HepG2 (cell line): ENCODE measurements at regions not wholly inside any gene's neighbourhood (a gene's known extent, or its start where the extent isn't known, plus 50 kb on each side); places are given as distances from the start of the nearest gene placed in this dataset.

Source experiments
- ATAC-seq: fragments of 200-7000 bp; cut with Tn5 transposase; 3 replicates; pipeline ENCODE4 v1.9.1; 2020; ENCODE audit warnings: mild to moderate bottlenecking, moderate library complexity
- BruUV-seq: library from RNA; stranded (reverse); fragments of 400-500 nt; replicated peaks from 2 replicates; lab custom pipeline; 2021; lab: Mats Ljungman, UMichigan
- CTCF ChIA-PET: fragments of 300-600 bp; formaldehyde crosslinking; extraction: SDS; loops from one replicate; lab custom pipeline; 2021; ENCODE audit warnings: low total read pairs, inconsistent platforms, low intra/inter-chr PET ratio; lab: Yijun Ruan, JAX
- POLR2A ChIA-PET: fragments of 350-600 bp; sonication (Branson Sonifier 250); formaldehyde crosslinking; loops from one replicate; lab custom pipeline; 2020; ENCODE audit warnings: antibody characterized with exemption, inconsistent platforms; lab: Yijun Ruan, JAX
- DNase-seq: peaks from one replicate; pipeline ENCODE4 v3.0.0-alpha.2; 2015; ENCODE audit warnings: low spot score
- FAIRE-seq: peaks from 3 replicates; lab custom pipeline; 2011; peaks lifted over from hg19 to GRCh38; lab: Jason Lieb, UNC
- H2AFZ ChIP-seq: one replicate; pipeline ENCODE4 v1.6.1; 2011; ENCODE audit warnings: low read length, inconsistent platforms
- H3K27ac ChIP-seq: fragments of 300-600 bp; 3 replicates; pipeline ENCODE4 v1.8.0; 2011; ENCODE audit warnings: mixed run types, mild to moderate bottlenecking, mixed read lengths, low read length, inconsistent platforms; ENCODE audit not compliant: insufficient read depth; ENCODE audit errors: extremely low read length
- H3K27me3 ChIP-seq, 2 experiments: fragments of 200-600 bp in 1 of 2; 2 replicates in 1 of 2; 3 replicates in 1 of 2; pipeline versions ENCODE4 v1.6.0 to v1.8.0; 2011; ENCODE audit warnings: low read length in 2 of 2, mild to moderate bottlenecking in 2 of 2, moderate library complexity in 2 of 2, inconsistent platforms in 1 of 2; ENCODE audit not compliant: insufficient read depth in 2 of 2, control insufficient read depth in 1 of 2
- H3K36me3 ChIP-seq, 2 experiments: fragments of 200-600 bp in 1 of 2; replicated peaks in 1 of 2; 2 replicates in 1 of 2; 3 replicates in 1 of 2; pipeline versions ENCODE4 v1.5.1 to v1.8.0; 2011; ENCODE audit warnings: low read length in 2 of 2, inconsistent platforms in 1 of 2; ENCODE audit not compliant: insufficient read depth in 2 of 2, control insufficient read depth in 1 of 2
- H3K4me1 ChIP-seq: 2 replicates; pipeline ENCODE4 v1.5.1; 2012; ENCODE audit warnings: low read length, inconsistent platforms; ENCODE audit not compliant: insufficient read depth
- H3K4me2 ChIP-seq: 2 replicates; pipeline ENCODE4 v1.6.0; 2011; ENCODE audit warnings: low read depth, low read length, inconsistent platforms
- H3K4me3 ChIP-seq, 3 experiments: fragments of 200-600 bp in 1 of 3; sonication (generic), shearing (Covaris generic) in 1 of 3; replicated peaks in 1 of 3; 2 replicates each; pipeline ENCODE4 v1.5.1; 2011 to 2016; ENCODE audit warnings: low read length in 3 of 3, inconsistent platforms in 2 of 3, low read depth in 2 of 3, mild to moderate bottlenecking in 2 of 3, control low read depth in 1 of 3, mixed read lengths in 1 of 3; ENCODE audit not compliant: insufficient read depth in 1 of 3
- H3K79me2 ChIP-seq: one replicate; pipeline ENCODE4 v1.6.1; 2011; ENCODE audit warnings: low read length, inconsistent platforms; ENCODE audit not compliant: insufficient read depth
- H3K9ac ChIP-seq: 2 replicates; pipeline ENCODE4 v1.6.0; 2011; ENCODE audit warnings: mild to moderate bottlenecking, low read depth, low read length, inconsistent platforms; ENCODE audit not compliant: insufficient read depth
- H3K9me3 ChIP-seq: 2 replicates; pipeline ENCODE4 v1.5.1; 2012; ENCODE audit warnings: mild to moderate bottlenecking, low read length
- H4K20me1 ChIP-seq: 2 replicates; pipeline ENCODE4 v1.6.0; 2011; ENCODE audit warnings: inconsistent platforms, mild to moderate bottlenecking, low read length, moderate library complexity; ENCODE audit not compliant: insufficient read depth
- PHF5A ChIP-seq: IDR thresholded peaks from one replicate; pipeline ENCODE4 v1.6.1; 2018; ENCODE audit warnings: low read depth, missing genetic modification reagents; ENCODE audit not compliant: unreplicated experiment
- RAD21 ChIP-seq: fragments of 450-650 bp; formaldehyde crosslinking; IDR thresholded peaks from 2 replicates; pipeline ENCODE4 v1.5.0; 2020; ENCODE audit warnings: mild to moderate bottlenecking
- SMC3 ChIP-seq: IDR thresholded peaks from 2 replicates; pipeline ENCODE4 v1.6.1; 2011; ENCODE audit warnings: low read length, improper control_type of control experiment
- STAG1 ChIP-seq: sonication (generic); formaldehyde crosslinking; IDR thresholded peaks from 2 replicates; pipeline ENCODE4 v1.4.0; 2020; ENCODE audit warnings: missing genetic modification reagents
- ZFP36L1 ChIP-seq: sonication (generic); formaldehyde crosslinking; IDR thresholded peaks from 2 replicates; pipeline ENCODE4 v1.8.0; 2022; ENCODE audit warnings: mild to moderate bottlenecking, missing genetic modification reagents, moderate library complexity
- ZNF598 ChIP-seq: sonication (generic); formaldehyde crosslinking; IDR thresholded peaks from 2 replicates; pipeline ENCODE4 v1.5.1; 2020; ENCODE audit warnings: mild to moderate bottlenecking, missing genetic modification reagents, borderline replicate concordance
- WGBS: methylation state at CpG from one replicate; pipeline ENCODE4 v1.1.6; 2017; ENCODE audit warnings: low lambda C conversion rate; 5-methylcytosine and 5-hydroxymethylcytosine counted together
- in situ Hi-C: cut with HindIII; loops from 2 replicates; pipeline ENCODE4 v1.10.0; 2017; ENCODE audit warnings: low pct_unique_long_range_greater_than_20kb; ENCODE audit not compliant: extremely low pct_ligation_motif_present
- intact Hi-C: fragments of 100-400 bp; cut with micrococcal nuclease; formaldehyde crosslinking; loops from one replicate; pipeline ENCODE4 v1.10.0; 2022; ENCODE audit not compliant: unreplicated experiment
- TF ChIP-seq, protein P1 (sequence below): sonication (generic); formaldehyde crosslinking; IDR thresholded peaks from 2 replicates; pipeline ENCODE4 v1.5.0; 2020; ENCODE audit warnings: mild to moderate bottlenecking, missing genetic modification reagents, moderate library complexity
- TF ChIP-seq, protein P2 (sequence below): sonication (generic); formaldehyde crosslinking; IDR thresholded peaks from 2 replicates; pipeline ENCODE4 v1.5.0; 2020; ENCODE audit warnings: missing genetic modification reagents, mild to moderate bottlenecking, borderline replicate concordance

DNA sequence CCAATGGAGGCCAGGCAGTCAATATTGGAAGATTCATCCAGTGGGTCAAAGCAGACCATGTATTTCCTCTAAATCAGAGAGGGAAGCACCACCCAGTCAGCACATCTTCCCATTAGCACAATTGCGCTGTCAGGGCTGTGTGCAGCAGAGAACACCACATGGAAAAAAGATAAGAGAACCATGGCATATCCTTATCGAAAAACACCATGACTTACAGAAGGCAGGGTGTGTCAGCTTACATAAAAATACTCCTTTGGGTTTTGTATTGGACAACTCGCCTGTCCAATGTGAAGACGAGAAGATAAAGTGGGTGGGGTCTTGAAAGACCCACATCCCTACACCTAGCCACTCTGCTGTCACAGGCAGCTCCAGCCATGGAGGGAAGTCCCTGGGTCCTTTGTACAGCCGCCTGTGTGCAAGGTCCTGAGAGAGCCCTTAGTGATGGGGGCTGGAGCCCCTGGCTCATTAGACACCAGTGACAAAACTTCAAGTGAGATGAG lies 71.9 kb upstream of the SPATA31E1 start:
- no peak overlapping the region for H3K9ac ChIP-seq
- 28% methylated on average over 4 of the region's 5 CpGs for WGBS
- in situ Hi-C loops = loop anchor here (5.0 kb wide), 1 partner anchor 133 kb away; no protein-coding TSS in a partner anchor
- H3K4me2 ChIP-seq = no peak overlapping the region
- CTCF ChIA-PET = interaction anchor here (3.2 kb wide), 1 partner anchor 131 kb away, joined by 25 read pairs; no protein-coding TSS in a partner anchor
- TF ChIP-seq ZNF598 (CRISPR knock-in tag) (no peak), ZFP36L1 (CRISPR knock-in tag) (no peak)
- intact Hi-C loops = no loop called here
- no peak overlapping the region for H2AFZ ChIP-seq
- no peak overlapping the region for H3K4me3 ChIP-seq
- no peak overlapping the region for H3K27ac ChIP-seq
- ATAC-seq = no peak
- no TSS peak for BruUV-seq
- DNase-seq = no peak
- no peak for FAIRE-seq
- no peaks in the 10 kb centered on the region for H3K79me2 ChIP-seq
- H3K9me3 ChIP-seq = peaks cover 3% of the 10 kb centered on the region; the same call in 1 of the 2 replicates
- H3K36me3 ChIP-seq = no peaks in the 10 kb centered on the region
- H3K4me1 ChIP-seq = no peaks in the 10 kb centered on the region
- no peaks in the 10 kb centered on the region; a peak in 1 of 5 replicates for H3K27me3 ChIP-seq
- no peaks in the 10 kb centered on the region for H4K20me1 ChIP-seq
- POLR2A ChIA-PET = no interaction called here

DNA sequence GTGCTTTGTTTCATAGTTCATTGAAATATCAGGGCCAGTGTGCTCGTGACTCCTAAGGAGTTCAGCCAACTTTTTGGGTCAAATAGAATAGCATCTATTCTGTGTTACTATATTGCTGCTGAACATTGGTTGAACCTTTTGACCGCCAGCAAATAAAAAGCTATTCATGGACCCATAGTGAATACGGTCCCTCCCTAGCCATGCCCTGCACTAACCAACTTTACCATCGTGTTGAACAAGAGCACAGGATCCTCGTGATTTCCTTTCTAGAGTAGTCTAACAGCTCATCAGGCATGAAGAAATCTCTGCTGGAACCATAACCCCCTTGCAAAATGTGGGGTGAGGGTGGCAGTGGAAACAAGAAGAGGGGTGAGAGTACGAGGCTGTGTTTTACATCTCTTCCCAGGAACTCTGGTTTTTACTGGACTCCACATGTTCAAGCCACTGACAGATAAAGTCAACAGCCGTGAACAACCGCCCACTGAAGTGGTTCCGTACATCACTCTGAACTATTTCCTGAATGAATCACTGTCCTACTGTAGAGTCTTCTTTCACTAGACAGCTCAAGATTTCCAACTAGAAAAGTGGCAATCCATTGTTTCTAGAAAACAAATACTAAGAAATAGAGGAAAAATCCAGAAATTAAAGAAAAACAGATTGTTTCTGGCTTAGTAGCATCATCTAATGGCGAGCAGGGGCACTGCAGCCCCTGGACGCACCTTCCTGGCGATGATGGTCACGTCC lies 70.1 kb upstream of the SPATA31E1 start:
- Histone ChIP-seq H3K79me2 (no peaks in the 10 kb centered on the region), H3K4me2 (no peak overlapping the region), H2AFZ (no peak overlapping the region), H3K4me3 (no peak overlapping the region), H3K9ac (no peak overlapping the region), H3K36me3 (no peaks in the 10 kb centered on the region), H3K27ac (no peak overlapping the region), H4K20me1 (no peaks in the 10 kb centered on the region), H3K27me3 (no peaks in the 10 kb centered on the region; a peak in 1 of 5 replicates), H3K4me1 (no peaks in the 10 kb centered on the region), H3K9me3 (peaks cover 3% of the 10 kb centered on the region; the same call in 1 of the 2 replicates)
- POLR2A ChIA-PET = no interaction called here
- ATAC-seq = peak; percentile 76
- DNase-seq = peak; percentile 4
- in situ Hi-C loops = loop anchor here (5.0 kb wide), 1 partner anchor 135 kb away; no protein-coding TSS in a partner anchor
- peak; percentile 34 for FAIRE-seq
- intact Hi-C loops = loop anchor here (1.0 kb wide), 2 partner anchors 128 to 134 kb away; no protein-coding TSS in a partner anchor
- peak; percentile 56; the same call in 1 of the 2 replicates for TF ChIP-seq RAD21 (CRISPR knock-in tag)
- TF ChIP-seq PHF5A (CRISPR knock-in tag) = no peak
- peak; percentile 77 for TF ChIP-seq SMC3
- TF ChIP-seq, protein P1, sequence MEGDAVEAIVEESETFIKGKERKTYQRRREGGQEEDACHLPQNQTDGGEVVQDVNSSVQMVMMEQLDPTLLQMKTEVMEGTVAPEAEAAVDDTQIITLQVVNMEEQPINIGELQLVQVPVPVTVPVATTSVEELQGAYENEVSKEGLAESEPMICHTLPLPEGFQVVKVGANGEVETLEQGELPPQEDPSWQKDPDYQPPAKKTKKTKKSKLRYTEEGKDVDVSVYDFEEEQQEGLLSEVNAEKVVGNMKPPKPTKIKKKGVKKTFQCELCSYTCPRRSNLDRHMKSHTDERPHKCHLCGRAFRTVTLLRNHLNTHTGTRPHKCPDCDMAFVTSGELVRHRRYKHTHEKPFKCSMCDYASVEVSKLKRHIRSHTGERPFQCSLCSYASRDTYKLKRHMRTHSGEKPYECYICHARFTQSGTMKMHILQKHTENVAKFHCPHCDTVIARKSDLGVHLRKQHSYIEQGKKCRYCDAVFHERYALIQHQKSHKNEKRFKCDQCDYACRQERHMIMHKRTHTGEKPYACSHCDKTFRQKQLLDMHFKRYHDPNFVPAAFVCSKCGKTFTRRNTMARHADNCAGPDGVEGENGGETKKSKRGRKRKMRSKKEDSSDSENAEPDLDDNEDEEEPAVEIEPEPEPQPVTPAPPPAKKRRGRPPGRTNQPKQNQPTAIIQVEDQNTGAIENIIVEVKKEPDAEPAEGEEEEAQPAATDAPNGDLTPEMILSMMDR (CRISPR knock-in tag) = peak; percentile 80
- TF ChIP-seq STAG1 = peak; percentile 89
- TF ChIP-seq, protein P2, sequence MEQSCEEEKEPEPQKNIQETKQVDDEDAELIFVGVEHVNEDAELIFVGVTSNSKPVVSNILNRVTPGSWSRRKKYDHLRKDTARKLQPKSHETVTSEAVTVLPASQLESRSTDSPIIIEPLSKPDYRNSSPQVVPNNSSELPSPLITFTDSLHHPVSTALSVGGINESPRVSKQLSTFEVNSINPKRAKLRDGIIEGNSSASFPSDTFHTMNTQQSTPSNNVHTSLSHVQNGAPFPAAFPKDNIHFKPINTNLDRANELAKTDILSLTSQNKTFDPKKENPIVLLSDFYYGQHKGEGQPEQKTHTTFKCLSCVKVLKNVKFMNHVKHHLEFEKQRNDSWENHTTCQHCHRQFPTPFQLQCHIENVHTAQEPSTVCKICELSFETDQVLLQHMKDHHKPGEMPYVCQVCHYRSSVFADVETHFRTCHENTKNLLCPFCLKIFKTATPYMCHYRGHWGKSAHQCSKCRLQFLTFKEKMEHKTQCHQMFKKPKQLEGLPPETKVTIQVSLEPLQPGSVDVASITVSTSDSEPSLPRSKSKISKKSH (CRISPR knock-in tag) = no peak
- CTCF ChIA-PET = interaction anchor here (1.1 to 3.2 kb wide), 3 partner anchors 86 to 133 kb away, joined by 3 to 25 read pairs (median 23); partner anchors contain the start of gene CTSL
- 23% methylated on average over 13 of the region's 13 CpGs for WGBS
- BruUV-seq = no TSS peak
